Non-pigmented ciliary epithelial cell (primary cell): ENCODE measurements at regions not wholly inside any gene's neighbourhood (a gene's known extent, or its start where the extent isn't known, plus 50 kb on each side); places are given as distances from the start of the nearest gene placed in this dataset.

Source experiments
- DNase-seq: peaks from one replicate; pipeline ENCODE4 v3.0.0-alpha.2; 2010; ENCODE audit warnings: low read depth

GRCh38 chr9:75414371-75415160 lies 326.3 kb downstream of the OSTF1 start:
- DNase-seq, result no peak

DNA sequence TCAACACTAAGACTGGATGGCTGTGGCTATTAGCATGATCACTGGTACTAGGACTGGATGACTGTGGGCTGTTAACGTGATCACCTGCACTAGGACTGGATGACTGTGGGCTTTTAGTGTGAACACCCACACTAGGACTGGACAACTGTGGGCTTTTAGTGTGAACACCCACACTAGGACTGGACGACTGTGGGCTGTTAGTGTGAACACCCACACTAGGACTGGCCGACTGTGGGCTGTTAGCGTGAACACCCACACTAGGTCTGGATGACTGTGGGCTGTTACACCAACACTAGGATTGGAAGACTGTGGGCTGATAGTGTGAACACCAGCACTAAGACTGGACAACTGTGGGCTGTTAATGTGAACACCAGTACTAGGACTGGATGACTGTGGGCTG lies 329.2 kb downstream of the OSTF1 start:
- no peak for DNase-seq

GRCh38 chr9:75418518-75418917 lies 330.2 kb downstream of the OSTF1 start:
- no peak for DNase-seq

- no peak for DNase-seq
Observed at GRCh38 chr9:75422944-75423522, 334.7 kb downstream of the OSTF1 start.

GRCh38 chr9:75429531-75430475 lies 341.5 kb downstream of the OSTF1 start:
- DNase-seq, result no peak

- DNase-seq, result no peak
Observed at GRCh38 chr9:75431375-75431774, 343.1 kb downstream of the OSTF1 start.

- DNase-seq, result no peak
Observed at GRCh38 chr9:75432386-75432785, 344.1 kb downstream of the OSTF1 start.

GRCh38 chr9:75432888-75433287 lies 344.6 kb downstream of the OSTF1 start:
- no peak for DNase-seq

- DNase-seq, result no peak
Observed at GRCh38 chr9:75438716-75439115, 350.4 kb downstream of the OSTF1 start.

GRCh38 chr9:75440914-75441313 lies 352.6 kb downstream of the OSTF1 start:
- DNase-seq, result no peak

DNA sequence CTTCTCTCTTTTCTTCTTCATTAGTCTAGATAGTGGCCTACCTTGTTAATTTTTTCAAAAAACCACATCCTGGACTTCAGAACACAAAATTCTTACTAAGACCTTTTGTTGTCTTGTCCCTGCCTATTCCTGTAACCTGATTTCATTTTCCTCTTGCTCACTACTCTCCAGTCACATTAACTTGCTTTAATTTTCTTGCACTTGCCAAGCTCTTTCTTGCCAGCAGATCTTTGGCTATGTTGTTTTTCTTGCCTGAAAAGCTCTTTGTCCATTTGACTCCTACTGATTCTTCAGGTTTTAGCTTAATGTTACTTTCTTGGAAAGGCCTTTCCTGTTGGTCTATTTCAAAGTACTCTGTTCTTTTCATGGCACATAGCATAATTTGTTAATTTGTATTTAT lies 356.8 kb downstream of the OSTF1 start:
- no peak for DNase-seq

GRCh38 chr9:75447281-75447680 lies 359.0 kb downstream of the OSTF1 start:
- no peak for DNase-seq

DNA sequence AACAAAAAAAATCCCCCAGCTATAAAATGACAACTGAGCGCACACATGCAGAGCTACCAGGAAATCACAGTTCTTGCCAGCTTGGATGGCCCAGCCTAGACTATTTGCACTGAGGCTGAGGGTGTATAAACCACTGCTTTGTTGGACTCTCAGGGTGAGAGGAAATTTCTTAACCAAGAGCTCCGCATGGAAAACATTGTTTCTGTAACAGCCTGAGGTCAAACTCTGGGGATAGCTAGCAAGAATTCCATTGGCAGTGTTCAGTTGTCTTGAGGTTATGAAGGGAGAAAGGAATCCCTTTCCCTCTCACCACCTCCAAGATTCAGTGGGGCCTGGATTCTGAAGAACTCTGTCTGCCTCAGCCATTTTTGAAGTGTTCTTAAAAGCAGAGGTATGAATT lies 360.0 kb downstream of the OSTF1 start:
- DNase-seq, result peak; percentile 8

GRCh38 chr9:75448955-75449354 lies 360.6 kb downstream of the OSTF1 start:
- no peak for DNase-seq

DNA sequence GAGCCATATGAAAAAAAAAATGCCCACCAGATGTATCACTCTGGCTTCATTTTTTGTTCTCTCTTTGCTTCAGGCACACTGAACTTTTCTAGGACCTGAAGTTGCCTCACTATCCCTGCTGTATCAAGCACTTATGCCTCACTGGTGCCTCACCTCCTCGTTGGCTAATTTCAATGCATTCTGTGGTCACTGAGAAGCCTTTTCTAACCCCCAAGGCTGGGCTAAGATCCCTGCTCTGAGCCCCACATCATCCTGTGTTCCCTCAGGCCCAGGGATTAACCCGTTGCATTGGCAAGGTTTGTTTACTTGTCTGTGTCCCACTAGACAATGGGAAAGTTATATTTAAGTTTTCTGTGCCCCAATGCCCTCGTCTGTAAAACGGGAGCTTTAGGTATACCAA lies 362.7 kb downstream of the OSTF1 start:
- no peak for DNase-seq

DNA sequence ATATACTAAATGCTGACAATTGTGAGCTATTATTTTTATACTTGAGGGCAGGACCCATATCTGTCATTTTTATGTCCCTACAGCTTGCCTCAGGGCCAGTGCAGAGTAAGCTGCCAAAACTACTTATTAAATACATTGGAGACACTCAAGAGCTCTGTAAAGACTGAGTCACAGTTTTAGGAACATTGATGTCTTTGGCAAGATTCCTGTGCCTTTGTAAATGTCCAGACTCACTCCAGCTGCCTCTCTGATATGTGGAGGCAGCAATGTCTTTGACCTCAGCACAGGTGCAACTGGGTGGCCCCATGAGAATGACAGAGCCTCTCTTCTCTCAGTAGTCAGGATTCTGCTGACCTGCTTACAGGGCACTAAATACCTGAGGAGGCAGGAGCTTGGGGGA lies 363.2 kb downstream of the OSTF1 start:
- no peak for DNase-seq

DNA sequence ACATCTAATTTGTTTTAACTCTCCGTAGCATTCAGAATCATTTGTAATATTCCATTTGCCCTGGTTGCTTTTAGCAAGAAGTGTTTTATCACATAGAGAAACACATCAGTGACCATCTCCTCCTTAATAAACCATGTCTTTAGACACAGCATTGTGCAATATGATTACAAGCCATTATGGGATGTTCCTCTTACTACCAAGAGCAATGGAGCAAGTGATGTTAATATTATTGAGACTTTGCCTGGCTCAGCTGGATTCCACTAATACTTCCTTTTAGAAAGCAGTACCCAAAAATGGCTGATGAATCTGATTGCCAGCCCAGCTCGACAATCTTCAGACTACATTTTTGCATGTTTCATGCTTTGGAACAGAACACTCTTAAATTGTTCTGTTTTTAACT lies 364.2 kb downstream of the OSTF1 start:
- DNase-seq, result no peak

DNA sequence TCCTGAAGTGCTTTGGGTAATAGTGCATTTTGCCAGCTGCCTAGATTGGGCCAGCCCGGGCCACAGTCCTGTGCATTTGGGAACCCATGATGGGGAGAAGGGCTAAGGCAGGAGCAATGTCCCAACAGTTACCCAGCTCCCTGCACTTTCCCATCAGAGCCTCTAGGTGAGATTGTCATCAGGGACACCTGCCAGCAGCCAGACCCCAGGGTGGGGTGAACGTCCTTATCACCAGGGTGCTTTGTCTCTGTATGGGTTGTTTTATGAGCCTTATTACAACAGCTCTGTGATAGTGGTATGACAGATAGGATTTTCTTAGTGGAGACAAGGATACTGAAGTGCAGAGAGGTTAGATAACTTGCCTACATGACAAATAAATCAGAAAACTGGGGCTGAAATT lies 365.7 kb downstream of the OSTF1 start:
- DNase-seq, result no peak

GRCh38 chr9:75454891-75455290 lies 366.6 kb downstream of the OSTF1 start:
- no peak for DNase-seq

DNA sequence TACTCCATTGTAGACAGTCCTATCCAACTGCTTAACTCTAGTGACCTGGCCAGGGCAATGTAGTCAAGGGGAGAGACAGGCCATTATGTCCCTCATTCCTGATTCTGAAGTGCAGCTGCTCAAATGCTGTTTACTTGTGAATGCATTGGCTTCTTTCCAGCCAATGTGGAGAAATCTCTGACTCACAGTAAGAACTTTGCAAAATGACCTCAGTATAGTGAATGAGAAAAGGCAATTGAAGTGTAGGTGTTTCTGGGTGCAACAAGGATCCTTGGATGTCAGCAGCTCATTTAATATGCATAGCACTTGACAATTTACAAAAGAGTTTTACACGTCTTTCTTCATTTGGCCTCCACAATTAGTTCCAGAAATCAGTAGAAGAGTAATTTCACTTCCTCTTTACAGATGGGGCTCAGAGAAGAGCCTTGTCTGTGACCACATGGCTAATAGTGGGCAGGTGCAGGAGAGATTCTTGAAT lies 367.2 kb downstream of the OSTF1 start:
- peak; percentile 11 for DNase-seq

GRCh38 chr9:75456698-75457097 lies 368.4 kb downstream of the OSTF1 start:
- DNase-seq, result no peak

DNA sequence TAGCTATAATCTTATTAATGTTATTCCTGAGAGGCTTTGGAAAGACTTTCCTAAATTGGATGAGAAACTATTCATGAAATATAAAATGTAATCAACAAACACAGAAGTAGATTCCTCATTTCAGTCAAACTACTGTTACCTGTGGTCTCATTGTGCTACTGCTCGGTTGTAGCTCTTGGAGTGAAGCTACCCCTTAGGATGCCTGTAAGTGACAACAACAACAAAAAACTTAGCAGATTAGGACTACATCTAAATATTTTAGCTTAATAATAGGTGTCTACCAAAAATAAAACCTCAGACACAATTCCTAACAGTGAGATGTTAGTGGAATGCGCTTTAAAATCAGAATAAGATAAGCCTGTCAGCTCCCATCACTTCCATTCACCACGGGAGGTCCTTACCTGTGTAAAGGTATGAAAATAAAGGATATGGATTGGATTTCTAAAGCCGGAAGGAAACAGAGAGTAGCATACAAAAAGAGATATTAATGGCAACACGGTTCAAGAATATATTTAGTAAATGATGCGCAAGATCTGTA lies 369.2 kb downstream of the OSTF1 start:
- DNase-seq, result no peak
